ENCODE measurements at regions not wholly inside any gene's neighbourhood (a gene's known extent, or its start where the extent isn't known, plus 50 kb on each side); places are given as distances from the start of the nearest gene placed in this dataset.

GRCh38 chr6:170030821-170031471 is 259.9 kb downstream of the DLL1 start:
- no peak for DNase-seq (ENCODE audit: low read depth)

DNA sequence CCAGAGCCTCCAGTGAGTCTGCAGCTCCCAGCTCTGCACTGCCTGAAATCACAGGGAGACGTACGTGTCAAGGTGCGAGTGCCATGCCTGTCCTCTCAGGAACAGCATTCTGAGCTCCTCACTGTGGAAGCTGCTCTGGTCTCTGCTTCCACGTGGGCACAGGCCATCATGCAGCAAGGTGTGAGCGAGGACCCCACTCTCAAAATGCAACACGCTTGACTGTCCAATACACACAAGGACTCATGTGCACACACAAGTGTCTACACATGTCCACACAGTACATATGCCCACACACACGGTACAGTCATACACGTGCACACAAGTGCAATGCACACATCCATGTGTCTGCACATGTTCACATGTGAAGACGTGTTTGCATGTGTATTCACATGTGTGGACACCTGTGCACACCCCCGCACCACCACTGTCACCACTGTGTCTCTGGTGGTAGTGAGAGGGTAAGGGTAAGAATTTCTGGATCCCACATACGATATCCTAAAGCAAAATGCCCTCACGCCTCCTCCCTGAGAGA is 260.5 kb downstream of the DLL1 start:
- DNase-seq (ENCODE audit: low read depth), result no peak

DNA sequence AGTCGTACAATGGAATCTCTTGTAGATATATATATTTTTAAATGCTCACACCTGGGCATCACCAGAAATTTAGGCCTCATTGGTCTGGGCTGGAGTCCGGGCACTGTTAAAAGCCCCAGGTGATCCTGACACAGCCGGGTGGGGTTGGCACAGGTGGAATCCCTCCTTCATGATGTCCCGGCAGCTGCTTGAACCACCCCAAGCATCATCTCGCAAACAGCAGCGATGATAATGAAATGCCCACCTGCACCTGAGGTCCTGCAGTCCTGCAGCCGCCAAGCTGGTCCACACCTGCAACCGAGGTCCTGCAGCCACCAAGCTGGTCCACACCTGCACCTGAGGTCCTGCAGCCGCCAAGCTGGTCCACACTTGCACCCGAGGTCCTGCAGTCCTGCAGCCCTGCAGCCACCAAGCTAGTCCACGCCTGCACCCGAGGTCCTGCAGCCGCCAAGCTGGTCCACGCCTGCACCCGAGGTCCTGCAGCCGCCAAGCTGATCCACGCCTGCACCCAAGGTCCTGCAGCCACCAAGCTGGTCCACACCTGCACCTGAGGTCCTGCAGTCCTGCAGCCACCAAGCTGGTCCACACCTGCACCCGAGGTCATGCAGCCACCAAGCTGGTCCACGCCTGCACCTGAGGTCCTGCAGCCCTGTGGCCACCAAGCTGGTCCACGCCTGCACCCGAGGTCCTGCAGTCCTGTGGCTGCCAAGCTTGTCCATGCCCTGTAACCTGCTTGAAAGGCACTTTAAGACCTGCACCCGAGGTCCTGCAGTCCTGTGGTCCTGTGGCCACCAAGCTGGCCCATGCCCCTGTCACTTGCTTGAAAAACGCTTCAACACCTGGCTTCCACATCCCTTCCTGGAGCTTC is 261.2 kb downstream of the DLL1 start:
- DNase-seq (ENCODE audit: low read depth), result no peak

DNA sequence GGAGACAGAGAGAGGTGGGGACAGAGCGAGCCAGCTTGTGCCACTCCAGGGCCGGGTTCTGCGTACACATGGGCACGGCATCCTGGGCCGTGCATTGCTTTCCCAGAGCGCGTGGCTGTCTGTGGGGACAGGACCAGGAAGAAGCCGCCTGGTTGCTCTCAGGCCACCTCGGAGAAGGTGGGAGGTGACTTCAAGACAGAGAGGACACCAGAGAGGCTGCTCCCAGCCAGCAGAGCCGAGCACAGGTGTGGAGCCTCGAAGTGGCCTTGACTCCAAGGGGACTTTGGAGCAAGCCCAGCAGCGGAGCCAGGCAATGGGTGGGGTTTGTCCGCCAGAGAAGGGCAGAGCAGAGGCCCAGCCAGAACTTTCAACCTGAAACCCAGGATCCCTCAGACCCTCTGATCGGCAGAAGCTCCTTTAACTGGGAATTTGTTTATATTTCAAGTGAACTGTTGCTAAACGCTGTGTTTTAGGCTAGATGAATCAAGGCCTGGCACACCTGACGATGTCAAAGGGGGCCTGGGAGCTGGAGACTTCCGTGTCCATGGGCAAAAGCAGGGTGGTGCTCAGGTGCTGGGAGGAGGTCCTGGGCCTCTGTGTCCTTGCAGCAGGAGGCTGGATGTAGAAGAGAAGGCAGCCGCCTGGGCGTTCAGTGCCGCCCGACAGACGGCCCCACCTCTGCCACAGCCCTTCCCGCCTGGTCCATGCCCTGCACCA is 262.1 kb downstream of the DLL1 start:
- no peak for DNase-seq (ENCODE audit: low read depth)

DNA sequence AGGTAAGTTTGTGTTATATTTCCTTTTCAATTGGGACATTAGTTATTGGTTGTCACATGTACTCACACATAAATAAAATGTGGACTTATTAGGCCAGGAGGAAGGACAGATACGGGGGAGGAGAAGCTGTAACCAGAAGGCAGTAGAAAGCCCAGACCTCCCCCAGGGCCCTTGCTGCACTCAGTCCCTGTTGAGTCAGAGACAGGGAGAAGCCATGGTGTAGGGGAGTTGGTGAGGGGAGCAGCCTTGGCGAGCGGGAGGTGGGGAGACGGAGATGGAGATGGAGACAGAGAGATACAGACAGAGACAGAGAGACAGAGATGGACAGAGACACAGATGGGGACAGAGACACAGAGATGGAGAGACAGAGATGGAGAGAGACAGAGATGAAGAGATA is 263.2 kb downstream of the DLL1 start:
- DNase-seq (ENCODE audit: low read depth), result no peak

- no peak for DNase-seq (ENCODE audit: low read depth)
These were observed 263.9 kb downstream of the DLL1 start for GRCh38 chr6:170026751-170027646.

DNA sequence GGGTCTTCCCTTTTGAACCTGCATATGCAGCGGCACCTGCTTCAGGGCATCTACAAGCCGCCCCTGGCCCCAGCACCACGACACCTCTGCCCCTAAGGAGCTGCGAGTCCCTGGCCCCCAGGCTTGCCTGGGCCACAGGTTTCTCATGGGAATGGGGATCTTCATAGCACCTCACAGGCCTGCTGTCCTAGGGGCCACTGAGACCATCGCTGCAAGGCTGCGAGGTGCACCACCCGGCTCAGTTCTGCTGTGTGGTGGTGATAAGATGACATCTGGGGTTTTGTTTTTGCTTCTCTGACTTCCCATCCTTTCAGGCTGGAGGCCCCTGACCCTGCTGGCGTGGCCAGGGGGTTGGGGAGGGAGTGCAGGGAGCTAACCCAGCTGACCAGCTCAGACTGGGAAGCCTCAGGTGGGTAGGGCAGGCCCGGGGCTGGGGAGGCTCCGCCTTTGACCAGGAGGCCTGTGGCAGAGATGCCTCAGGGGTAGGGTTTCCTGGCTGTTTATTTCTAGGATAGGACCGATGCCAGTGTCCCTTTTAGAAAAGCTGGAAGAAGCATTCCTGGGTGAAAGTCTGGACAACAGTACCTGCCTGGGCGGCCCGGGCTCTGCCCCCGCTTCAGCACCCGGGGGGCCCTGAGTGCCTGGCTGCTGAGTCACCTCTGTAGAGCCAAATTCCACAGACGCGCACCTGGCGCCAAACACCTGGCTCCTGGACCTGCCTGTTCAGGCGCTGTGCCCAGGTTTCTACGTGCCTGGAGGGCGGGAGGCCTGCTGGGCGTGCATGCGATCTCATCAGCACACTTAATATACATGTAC is 264.7 kb downstream of the DLL1 start:
- DNase-seq (ENCODE audit: low read depth), result no peak

- DNase-seq (ENCODE audit: low read depth), result no peak
These were observed 265.5 kb downstream of the DLL1 start for GRCh38 chr6:170025341-170025911.

DNA sequence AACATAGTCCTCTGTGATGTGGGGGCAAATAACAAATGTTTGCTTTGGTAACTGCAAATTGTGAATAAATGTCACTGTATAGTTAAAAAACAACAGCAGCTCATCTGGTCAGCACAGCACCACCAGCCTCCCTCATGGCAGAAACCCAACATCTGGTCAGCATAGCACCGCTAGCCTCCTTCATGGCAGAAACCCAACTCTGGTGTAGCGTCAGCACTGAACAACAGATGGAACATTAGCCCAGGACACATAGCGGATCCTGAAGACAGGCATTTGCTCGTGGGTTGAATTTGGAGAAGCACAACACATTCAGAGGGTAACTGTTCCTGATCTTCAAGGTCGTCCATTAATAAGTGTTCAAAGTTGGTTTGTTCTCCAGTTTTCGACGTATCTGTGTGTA is 265.9 kb downstream of the DLL1 start:
- DNase-seq (ENCODE audit: low read depth), result no peak

DNA sequence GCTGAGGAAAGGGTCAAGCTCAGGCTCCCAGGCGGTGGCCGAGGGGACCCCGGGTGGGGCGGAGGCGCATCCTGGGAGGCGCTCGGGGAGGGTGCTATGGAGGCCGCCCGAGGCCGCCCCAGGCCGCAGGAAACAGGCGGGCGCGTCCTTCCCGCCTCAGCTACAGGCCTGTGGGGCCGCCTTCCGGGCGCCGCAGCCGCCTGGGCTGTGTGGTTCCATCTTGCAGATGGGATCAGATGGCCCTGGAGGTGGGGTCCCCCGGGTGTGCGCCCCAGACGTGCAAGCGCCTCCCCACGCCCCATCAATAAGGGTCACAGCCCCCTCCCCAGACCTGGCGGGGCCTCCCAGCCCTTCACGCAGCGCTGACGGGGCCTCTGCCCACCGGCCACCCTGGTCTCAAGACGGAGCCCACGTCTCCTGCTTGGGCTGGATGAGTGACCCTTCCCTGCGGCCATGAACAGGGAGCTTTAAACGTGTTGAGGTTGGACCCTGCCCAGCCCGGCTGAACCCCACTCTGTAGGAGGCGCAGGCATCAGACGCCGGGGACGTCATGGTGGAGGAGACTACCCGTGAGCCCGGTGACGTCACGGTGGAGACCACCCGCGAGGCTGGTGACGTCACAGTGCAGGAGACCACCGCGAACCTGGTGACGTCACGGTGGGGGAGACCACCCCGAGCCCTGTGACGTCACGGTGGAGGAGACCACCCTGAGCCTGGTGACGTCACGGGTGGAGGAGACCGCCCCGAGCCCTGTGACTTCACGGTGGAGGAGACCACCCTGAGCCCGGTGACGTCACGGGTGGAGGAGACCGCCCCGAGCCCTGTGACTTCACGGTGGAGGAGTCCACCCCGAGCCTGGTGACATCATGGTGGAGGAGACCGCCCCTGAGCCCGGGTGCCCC is 267.0 kb downstream of the DLL1 start:
- no peak for DNase-seq (ENCODE audit: low read depth)

GRCh38 chr6:170022827-170023619 is 267.9 kb downstream of the DLL1 start:
- no peak for DNase-seq (ENCODE audit: low read depth)

DNA sequence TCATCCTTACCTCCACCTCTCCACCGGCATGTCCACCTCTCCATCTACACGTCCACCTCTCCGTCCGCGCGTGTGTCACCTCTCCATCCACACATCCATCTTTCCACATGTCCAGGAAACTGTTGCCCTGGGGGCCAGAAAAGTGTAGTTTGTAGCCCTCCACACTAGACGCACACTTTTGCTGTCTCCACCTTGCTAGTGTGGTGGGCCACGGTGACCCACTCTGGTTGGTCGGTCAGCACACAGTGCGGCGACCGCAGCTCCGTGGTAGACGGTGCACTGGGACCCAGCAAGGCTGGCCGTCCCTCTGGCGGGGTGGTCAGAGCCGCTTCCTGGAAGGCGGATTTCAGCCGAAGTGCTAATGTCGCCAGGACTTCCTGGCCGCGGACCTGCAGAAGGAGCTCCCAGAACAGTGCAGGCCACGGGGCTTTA is 268.6 kb downstream of the DLL1 start:
- DNase-seq (ENCODE audit: low read depth), result no peak

DNA sequence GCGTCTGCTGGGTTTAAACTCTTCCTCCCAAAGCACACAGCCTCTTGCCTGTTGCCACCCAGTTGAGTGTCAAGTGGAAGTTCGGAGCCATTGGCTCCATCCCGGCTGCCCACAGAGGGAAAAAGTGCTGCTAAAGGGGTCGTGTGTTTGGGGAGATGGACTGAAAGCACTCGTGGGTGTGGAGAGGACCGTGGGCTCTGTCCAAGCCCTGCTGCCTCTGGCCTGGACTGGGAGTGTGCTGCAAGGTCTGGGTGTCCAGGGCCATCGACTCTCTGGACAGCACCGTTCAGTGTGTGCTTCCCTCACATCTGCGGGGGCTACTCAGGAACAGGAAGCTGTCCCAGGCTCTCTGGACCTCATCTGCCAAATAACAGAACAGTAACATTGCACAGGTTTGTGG is 269.3 kb downstream of the DLL1 start:
- DNase-seq (ENCODE audit: low read depth), result no peak

- no peak for DNase-seq (ENCODE audit: low read depth)
These were observed 268.6 kb downstream of the ERMARD start for GRCh38 chr6:170019818-170020583.

GRCh38 chr6:170018936-170019817 is 267.8 kb downstream of the ERMARD start:
- DNase-seq (ENCODE audit: low read depth), result no peak

DNA sequence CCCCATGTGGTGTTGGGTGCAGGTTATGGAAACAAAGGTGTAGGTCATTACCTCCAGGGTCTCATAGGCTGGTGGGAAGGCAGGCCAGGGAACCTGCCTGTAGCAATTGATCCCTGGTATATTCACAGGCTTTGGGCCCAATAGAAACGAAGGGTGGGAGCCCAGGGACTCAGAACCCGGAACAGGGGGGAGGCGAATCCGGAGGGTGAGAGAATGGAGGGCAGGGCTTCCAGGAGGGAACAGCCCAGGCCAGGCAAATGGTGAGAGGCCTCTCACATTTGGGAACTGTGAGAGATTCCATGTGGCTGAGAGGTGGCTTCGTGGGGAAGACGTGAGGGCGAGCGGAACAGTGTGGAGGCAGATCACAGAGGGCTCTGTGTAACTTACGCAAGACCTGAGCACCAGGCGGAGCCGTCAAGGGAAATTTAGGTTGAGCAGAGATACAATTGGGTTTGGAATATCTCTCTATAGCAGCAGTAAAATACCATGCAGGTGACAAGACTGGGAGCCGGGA is 267.1 kb downstream of the ERMARD start:
- DNase-seq (ENCODE audit: low read depth), result no peak
